ENCODE measurements at regions not wholly inside any gene's neighbourhood (a gene's known extent, or its start where the extent isn't known, plus 50 kb on each side); places are given as distances from the start of the nearest gene placed in this dataset.

DNA sequence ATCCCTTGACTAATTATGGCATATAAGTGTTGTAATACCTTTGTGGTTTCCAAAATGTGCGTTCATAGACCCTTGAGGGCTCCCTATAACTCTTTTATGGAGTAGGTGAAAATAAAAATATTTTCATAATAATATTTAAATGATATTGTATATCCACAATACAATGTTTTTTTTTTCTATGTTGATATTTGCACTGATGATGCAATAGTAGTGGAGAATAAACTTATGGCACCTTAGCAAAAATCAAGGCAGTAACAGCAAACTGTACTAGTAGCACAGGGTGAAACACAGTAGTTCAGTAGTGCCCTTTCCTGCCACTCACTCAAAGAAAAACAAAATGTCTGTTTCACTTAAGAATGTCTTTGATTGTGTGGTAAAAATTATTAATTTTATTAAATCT lies 465.3 kb downstream of the C4orf33 start:
- no peaks in the 10 kb centered on the region for H3K9me3 ChIP-seq (ENCODE audit: control insufficient read depth, low read depth, low read length)
- no peaks in the 10 kb centered on the region for H3K36me3 ChIP-seq (ENCODE audit: control insufficient read depth in 2 of 2, extremely low read depth in 1 of 2, insufficient read depth in 2 of 2, low read length in 2 of 2)
- FAIRE-seq = no peak
- no peak overlapping the region for H2AFZ ChIP-seq (ENCODE audit: control insufficient read depth, low read length)
- no peak overlapping the region for H3K27ac ChIP-seq (ENCODE audit: control insufficient read depth, insufficient read depth, low read length)
- DNase-seq (ENCODE audit: low read depth, low spot score) = no peak
- TF ChIP-seq, protein P1, sequence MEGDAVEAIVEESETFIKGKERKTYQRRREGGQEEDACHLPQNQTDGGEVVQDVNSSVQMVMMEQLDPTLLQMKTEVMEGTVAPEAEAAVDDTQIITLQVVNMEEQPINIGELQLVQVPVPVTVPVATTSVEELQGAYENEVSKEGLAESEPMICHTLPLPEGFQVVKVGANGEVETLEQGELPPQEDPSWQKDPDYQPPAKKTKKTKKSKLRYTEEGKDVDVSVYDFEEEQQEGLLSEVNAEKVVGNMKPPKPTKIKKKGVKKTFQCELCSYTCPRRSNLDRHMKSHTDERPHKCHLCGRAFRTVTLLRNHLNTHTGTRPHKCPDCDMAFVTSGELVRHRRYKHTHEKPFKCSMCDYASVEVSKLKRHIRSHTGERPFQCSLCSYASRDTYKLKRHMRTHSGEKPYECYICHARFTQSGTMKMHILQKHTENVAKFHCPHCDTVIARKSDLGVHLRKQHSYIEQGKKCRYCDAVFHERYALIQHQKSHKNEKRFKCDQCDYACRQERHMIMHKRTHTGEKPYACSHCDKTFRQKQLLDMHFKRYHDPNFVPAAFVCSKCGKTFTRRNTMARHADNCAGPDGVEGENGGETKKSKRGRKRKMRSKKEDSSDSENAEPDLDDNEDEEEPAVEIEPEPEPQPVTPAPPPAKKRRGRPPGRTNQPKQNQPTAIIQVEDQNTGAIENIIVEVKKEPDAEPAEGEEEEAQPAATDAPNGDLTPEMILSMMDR (optimal IDR thresholded peaks at IDR 0.05 in 1 of 3, IDR thresholded peaks at IDR 0.05 in 1 of 3, conservative IDR thresholded peaks at IDR 0.05 in 1 of 3; ENCODE audit: extremely low read depth in 1 of 3, insufficient read depth in 2 of 3, low read length in 3 of 3) = no peak
- no peak for TF ChIP-seq EZH2 (IDR thresholded peaks at IDR 0.05; ENCODE audit: low read length)
- dilution Hi-C loops (cut with MboI; ENCODE audit: extremely low pct_ligation_motif_present, low sequenced_read_pairs) = no loop called here
- H3K4me3 ChIP-seq (ENCODE audit: control insufficient read depth in 2 of 3, extremely low read depth in 1 of 3, insufficient read depth in 2 of 3, low read depth in 1 of 3, low read length in 3 of 3) = no peak overlapping the region
- H3K4me2 ChIP-seq (ENCODE audit: control insufficient read depth, extremely low read depth, insufficient read depth, low read depth, low read length) = no peak overlapping the region
- no peaks in the 10 kb centered on the region for H3K79me2 ChIP-seq (ENCODE audit: control insufficient read depth, insufficient read depth, low read length)
- H3K27me3 ChIP-seq (ENCODE audit: control insufficient read depth, extremely low read depth, insufficient read depth, low read length) = no peaks in the 10 kb centered on the region
- H4K20me1 ChIP-seq (ENCODE audit: control insufficient read depth, extremely low read depth, insufficient read depth, low read length) = no peaks in the 10 kb centered on the region
- H3K9ac ChIP-seq (ENCODE audit: control insufficient read depth, extremely low read depth, insufficient read depth, low read length) = no peak overlapping the region
- H3K4me1 ChIP-seq (ENCODE audit: control insufficient read depth, extremely low read depth, insufficient read depth, low read length) = no peaks in the 10 kb centered on the region
- H3K9me1 ChIP-seq (ENCODE audit: control insufficient read depth, extremely low read depth, insufficient read depth, low read length) = no peaks in the 10 kb centered on the region

DNA sequence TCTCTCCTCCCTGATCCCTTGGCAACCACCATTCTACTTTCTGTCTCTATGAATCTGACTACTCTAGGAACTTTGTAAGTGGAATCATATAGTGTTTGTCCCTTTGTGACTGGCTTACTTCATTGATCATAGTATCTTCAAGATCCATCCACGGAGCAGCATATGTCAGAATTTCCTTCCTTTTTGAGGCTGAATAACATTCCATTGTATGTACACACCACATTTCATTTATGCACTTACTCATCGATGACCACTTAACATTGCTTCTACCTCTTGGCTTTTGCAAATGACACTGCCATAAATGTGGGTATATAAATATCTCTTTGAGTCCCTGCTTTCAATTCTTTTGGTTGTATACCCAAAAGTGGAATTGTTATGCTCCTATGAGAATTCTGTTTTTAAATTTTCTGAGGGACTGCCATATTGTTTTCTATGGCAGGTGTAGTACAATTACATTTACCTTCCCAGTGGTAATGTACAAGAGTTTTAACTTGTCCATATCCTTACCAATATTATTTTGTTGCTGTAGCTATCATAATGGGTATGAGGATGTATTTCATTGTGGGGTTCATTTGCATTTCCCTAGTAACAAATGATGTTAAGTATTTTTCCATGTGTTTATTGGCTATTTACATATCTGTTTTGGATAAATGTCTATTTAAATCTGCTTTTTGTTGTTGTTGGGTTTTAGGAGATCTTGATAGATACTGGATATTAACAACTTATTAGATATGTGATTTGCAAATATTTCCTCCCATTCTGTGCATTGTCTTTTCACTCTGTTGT lies 466.1 kb downstream of the C4orf33 start:
- TF ChIP-seq EZH2 (IDR thresholded peaks at IDR 0.05; ENCODE audit: low read length) = no peak
- TF ChIP-seq, protein P1 (optimal IDR thresholded peaks at IDR 0.05 in 1 of 3, IDR thresholded peaks at IDR 0.05 in 1 of 3, conservative IDR thresholded peaks at IDR 0.05 in 1 of 3; ENCODE audit: extremely low read depth in 1 of 3, insufficient read depth in 2 of 3, low read length in 3 of 3) = no peak
- no peaks in the 10 kb centered on the region for H3K79me2 ChIP-seq (ENCODE audit: control insufficient read depth, insufficient read depth, low read length)
- FAIRE-seq = no peak

More for the DNA sequence above, 466.1 kb downstream of the C4orf33 start:
- Histone ChIP-seq H2AFZ (ENCODE audit: control insufficient read depth, low read length) (no peak overlapping the region), H3K4me1 (ENCODE audit: control insufficient read depth, extremely low read depth, insufficient read depth, low read length) (no peaks in the 10 kb centered on the region), H3K27ac (ENCODE audit: control insufficient read depth, insufficient read depth, low read length) (no peak overlapping the region), H3K9ac (ENCODE audit: control insufficient read depth, extremely low read depth, insufficient read depth, low read length) (no peak overlapping the region), H4K20me1 (ENCODE audit: control insufficient read depth, extremely low read depth, insufficient read depth, low read length) (no peaks in the 10 kb centered on the region), H3K4me2 (ENCODE audit: control insufficient read depth, extremely low read depth, insufficient read depth, low read depth, low read length) (no peak overlapping the region), H3K9me3 (ENCODE audit: control insufficient read depth, low read depth, low read length) (no peaks in the 10 kb centered on the region), H3K4me3 (ENCODE audit: control insufficient read depth in 2 of 3, extremely low read depth in 1 of 3, insufficient read depth in 2 of 3, low read depth in 1 of 3, low read length in 3 of 3) (no peak overlapping the region), H3K36me3 (ENCODE audit: control insufficient read depth in 2 of 2, extremely low read depth in 1 of 2, insufficient read depth in 2 of 2, low read length in 2 of 2) (no peaks in the 10 kb centered on the region), H3K27me3 (ENCODE audit: control insufficient read depth, extremely low read depth, insufficient read depth, low read length) (no peaks in the 10 kb centered on the region), H3K9me1 (ENCODE audit: control insufficient read depth, extremely low read depth, insufficient read depth, low read length) (no peaks in the 10 kb centered on the region)
- dilution Hi-C loops (cut with MboI; ENCODE audit: extremely low pct_ligation_motif_present, low sequenced_read_pairs) = no loop called here
- DNase-seq (ENCODE audit: low read depth, low spot score) = no peak
